ENCODE measurements at regions not wholly inside any gene's neighbourhood (a gene's known extent, or its start where the extent isn't known, plus 50 kb on each side); places are given as distances from the start of the nearest gene placed in this dataset.

DNA sequence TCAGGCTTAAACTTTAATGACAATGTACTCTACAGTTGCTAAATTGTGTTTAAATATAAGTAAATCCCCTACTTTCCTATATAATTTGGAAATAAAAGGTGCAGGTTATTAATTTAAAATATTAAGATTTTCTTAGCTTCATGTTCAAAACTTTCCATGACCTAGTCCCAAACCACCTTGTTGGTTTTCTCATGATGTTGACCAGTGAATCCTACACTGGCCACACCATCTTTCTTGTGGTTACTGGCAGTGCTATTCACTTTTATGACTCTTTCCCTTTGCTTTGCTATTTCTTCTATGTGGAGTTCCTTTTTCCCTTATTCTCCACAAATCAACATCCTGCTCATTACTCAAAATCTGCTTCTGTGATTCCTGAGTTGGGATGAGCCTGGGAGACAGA lies 138.6 kb upstream of the NDUFV2 start:
- no peak for DNase-seq (ENCODE audit: extremely low spot score)
- POLR2A ChIA-PET, result no interaction called here
- TF ChIP-seq TARDBP (IDR thresholded peaks at IDR 0.05), result no peak
- no peak for TF ChIP-seq SP1 (IDR thresholded peaks at IDR 0.05)
- no peak for TF ChIP-seq CTBP1 (IDR thresholded peaks at IDR 0.05; ENCODE audit: borderline replicate concordance)
- no peak for TF ChIP-seq L3MBTL2 (conservative IDR thresholded peaks at IDR 0.05)
- TF ChIP-seq LEF1 (IDR thresholded peaks at IDR 0.05; ENCODE audit: borderline replicate concordance), result no peak
- TF ChIP-seq NFRKB (IDR thresholded peaks at IDR 0.05), result no peak
- no peak for TF ChIP-seq BHLHE40 (IDR thresholded peaks at IDR 0.05; ENCODE audit: borderline replicate concordance)
- no peak for TF ChIP-seq FOXK2 (IDR thresholded peaks at IDR 0.05)
- TF ChIP-seq ARNT (IDR thresholded peaks at IDR 0.05), result no peak
- TF ChIP-seq SUZ12 (IDR thresholded peaks at IDR 0.05), result no peak
- TF ChIP-seq FOXM1 (IDR thresholded peaks at IDR 0.05; ENCODE audit: borderline replicate concordance), result no peak
- TF ChIP-seq, protein P1, sequence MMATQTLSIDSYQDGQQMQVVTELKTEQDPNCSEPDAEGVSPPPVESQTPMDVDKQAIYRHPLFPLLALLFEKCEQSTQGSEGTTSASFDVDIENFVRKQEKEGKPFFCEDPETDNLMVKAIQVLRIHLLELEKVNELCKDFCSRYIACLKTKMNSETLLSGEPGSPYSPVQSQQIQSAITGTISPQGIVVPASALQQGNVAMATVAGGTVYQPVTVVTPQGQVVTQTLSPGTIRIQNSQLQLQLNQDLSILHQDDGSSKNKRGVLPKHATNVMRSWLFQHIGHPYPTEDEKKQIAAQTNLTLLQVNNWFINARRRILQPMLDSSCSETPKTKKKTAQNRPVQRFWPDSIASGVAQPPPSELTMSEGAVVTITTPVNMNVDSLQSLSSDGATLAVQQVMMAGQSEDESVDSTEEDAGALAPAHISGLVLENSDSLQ (IDR thresholded peaks at IDR 0.05), result no peak
- TF ChIP-seq ZNF384 (IDR thresholded peaks at IDR 0.05), result no peak
- TF ChIP-seq HDGF (IDR thresholded peaks at IDR 0.05; ENCODE audit: borderline replicate concordance), result no peak
- no peak for TF ChIP-seq ELF4 (IDR thresholded peaks at IDR 0.05)
- no peak for TF ChIP-seq FOXA1 (IDR thresholded peaks at IDR 0.05)
- CTCF ChIA-PET, result no interaction called here

DNA sequence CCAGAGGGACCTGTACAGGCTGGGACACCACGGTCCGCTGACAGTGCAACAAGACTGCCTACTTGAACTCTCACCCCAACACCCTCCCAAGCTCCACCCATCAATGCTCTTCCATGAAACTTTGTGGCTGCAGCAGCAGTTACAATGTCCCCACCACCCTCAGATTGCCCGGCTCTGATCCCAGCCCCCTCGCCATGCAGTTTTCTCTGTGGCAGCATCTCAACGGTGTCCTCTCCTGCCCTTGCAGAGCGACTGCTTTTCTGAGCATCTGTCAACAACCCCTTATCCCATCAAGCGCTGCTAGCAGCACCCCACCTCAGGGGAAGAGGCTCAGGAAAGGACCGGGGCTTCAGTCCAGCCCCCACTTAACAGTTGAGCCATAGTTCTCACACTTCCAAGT lies 137.1 kb upstream of the NDUFV2 start:
- ChIA-PET POLR2A (no interaction called here), CTCF (no interaction called here)
- TF ChIP-seq ARNT (IDR thresholded peaks at IDR 0.05), result no peak
- TF ChIP-seq ELF4 (IDR thresholded peaks at IDR 0.05), result no peak
- no peak for TF ChIP-seq CTBP1 (IDR thresholded peaks at IDR 0.05; ENCODE audit: borderline replicate concordance)
- TF ChIP-seq, protein P1 (IDR thresholded peaks at IDR 0.05), result no peak
- TF ChIP-seq TARDBP (IDR thresholded peaks at IDR 0.05), result no peak
- TF ChIP-seq BHLHE40 (IDR thresholded peaks at IDR 0.05; ENCODE audit: borderline replicate concordance), result no peak
- no peak for TF ChIP-seq FOXM1 (IDR thresholded peaks at IDR 0.05; ENCODE audit: borderline replicate concordance)
- TF ChIP-seq ZNF384 (IDR thresholded peaks at IDR 0.05), result no peak
- TF ChIP-seq LEF1 (IDR thresholded peaks at IDR 0.05; ENCODE audit: borderline replicate concordance), result no peak
- DNase-seq (ENCODE audit: extremely low spot score), result no peak

DNA sequence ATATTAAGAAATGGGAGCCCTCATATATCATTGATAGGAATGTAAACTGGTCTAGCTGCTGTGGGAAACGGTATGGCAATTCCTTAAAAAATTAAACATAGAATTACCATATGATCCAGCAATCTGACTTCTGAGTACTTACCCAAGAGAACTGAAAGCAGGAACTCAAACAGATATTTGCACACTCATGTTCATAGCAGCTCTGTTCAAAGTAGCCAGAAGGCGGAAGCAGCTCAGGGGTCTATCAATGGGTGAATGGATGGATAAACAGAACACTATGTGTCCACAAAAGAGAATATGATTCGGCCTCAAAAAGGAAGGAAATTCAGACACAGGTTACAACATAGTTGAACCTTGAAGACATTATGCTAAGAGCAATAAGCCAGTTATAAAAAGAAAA lies 135.7 kb upstream of the NDUFV2 start:
- ChIA-PET POLR2A (no interaction called here), CTCF (no interaction called here)
- TF ChIP-seq L3MBTL2 (conservative IDR thresholded peaks at IDR 0.05), result no peak
- no peak for TF ChIP-seq SP1 (IDR thresholded peaks at IDR 0.05)
- no peak for TF ChIP-seq FOXM1 (IDR thresholded peaks at IDR 0.05; ENCODE audit: borderline replicate concordance)
- no peak for TF ChIP-seq ARNT (IDR thresholded peaks at IDR 0.05)
- TF ChIP-seq CTBP1 (IDR thresholded peaks at IDR 0.05; ENCODE audit: borderline replicate concordance), result no peak
- TF ChIP-seq SUZ12 (IDR thresholded peaks at IDR 0.05), result no peak
- TF ChIP-seq FOXK2 (IDR thresholded peaks at IDR 0.05), result no peak
- no peak for TF ChIP-seq ZNF384 (IDR thresholded peaks at IDR 0.05)
- TF ChIP-seq FOXA1 (IDR thresholded peaks at IDR 0.05), result no peak
- TF ChIP-seq LEF1 (IDR thresholded peaks at IDR 0.05; ENCODE audit: borderline replicate concordance), result no peak
- no peak for TF ChIP-seq BHLHE40 (IDR thresholded peaks at IDR 0.05; ENCODE audit: borderline replicate concordance)
- no peak for TF ChIP-seq TARDBP (IDR thresholded peaks at IDR 0.05)
- no peak for TF ChIP-seq ELF4 (IDR thresholded peaks at IDR 0.05)
- TF ChIP-seq NFRKB (IDR thresholded peaks at IDR 0.05), result no peak
- TF ChIP-seq HDGF (IDR thresholded peaks at IDR 0.05; ENCODE audit: borderline replicate concordance), result no peak
- TF ChIP-seq, protein P1 (IDR thresholded peaks at IDR 0.05), result no peak
- DNase-seq (ENCODE audit: extremely low spot score), result no peak

DNA sequence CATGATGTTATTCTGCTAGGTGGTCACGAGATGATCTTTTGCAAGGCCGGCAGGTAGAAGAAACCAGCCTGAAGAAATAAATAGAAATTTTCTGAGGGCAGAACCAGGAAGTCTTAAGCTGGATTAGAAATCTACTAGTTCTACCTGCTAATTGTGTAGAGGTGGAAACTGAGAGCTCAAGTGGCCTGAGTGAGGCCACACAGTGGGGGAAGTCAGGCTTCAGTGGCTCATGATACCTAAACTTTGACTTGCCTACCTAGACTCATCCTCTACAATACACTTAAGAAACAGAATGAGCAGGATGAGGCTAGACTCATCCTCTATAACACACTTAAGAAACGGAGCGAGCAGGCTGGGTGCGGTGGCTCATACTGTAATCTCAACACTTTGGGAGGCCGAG lies 134.9 kb upstream of the NDUFV2 start:
- no peak for DNase-seq (ENCODE audit: extremely low spot score)
- no peak for TF ChIP-seq NFRKB (IDR thresholded peaks at IDR 0.05)
- TF ChIP-seq, protein P1 (IDR thresholded peaks at IDR 0.05), result no peak
- no peak for TF ChIP-seq ARNT (IDR thresholded peaks at IDR 0.05)
- TF ChIP-seq L3MBTL2 (conservative IDR thresholded peaks at IDR 0.05), result no peak
- no peak for TF ChIP-seq LEF1 (IDR thresholded peaks at IDR 0.05; ENCODE audit: borderline replicate concordance)
- no peak for TF ChIP-seq ZNF384 (IDR thresholded peaks at IDR 0.05)
- TF ChIP-seq SUZ12 (IDR thresholded peaks at IDR 0.05), result no peak
- TF ChIP-seq SP1 (IDR thresholded peaks at IDR 0.05), result no peak
- no peak for TF ChIP-seq HDGF (IDR thresholded peaks at IDR 0.05; ENCODE audit: borderline replicate concordance)
- TF ChIP-seq TARDBP (IDR thresholded peaks at IDR 0.05), result no peak
- no peak for TF ChIP-seq BHLHE40 (IDR thresholded peaks at IDR 0.05; ENCODE audit: borderline replicate concordance)
- TF ChIP-seq CTBP1 (IDR thresholded peaks at IDR 0.05; ENCODE audit: borderline replicate concordance), result no peak
- TF ChIP-seq FOXK2 (IDR thresholded peaks at IDR 0.05), result no peak
- no peak for TF ChIP-seq FOXM1 (IDR thresholded peaks at IDR 0.05; ENCODE audit: borderline replicate concordance)
- TF ChIP-seq FOXA1 (IDR thresholded peaks at IDR 0.05), result no peak
- no peak for TF ChIP-seq ELF4 (IDR thresholded peaks at IDR 0.05)
- ChIA-PET CTCF (no interaction called here), POLR2A (no interaction called here)

DNA sequence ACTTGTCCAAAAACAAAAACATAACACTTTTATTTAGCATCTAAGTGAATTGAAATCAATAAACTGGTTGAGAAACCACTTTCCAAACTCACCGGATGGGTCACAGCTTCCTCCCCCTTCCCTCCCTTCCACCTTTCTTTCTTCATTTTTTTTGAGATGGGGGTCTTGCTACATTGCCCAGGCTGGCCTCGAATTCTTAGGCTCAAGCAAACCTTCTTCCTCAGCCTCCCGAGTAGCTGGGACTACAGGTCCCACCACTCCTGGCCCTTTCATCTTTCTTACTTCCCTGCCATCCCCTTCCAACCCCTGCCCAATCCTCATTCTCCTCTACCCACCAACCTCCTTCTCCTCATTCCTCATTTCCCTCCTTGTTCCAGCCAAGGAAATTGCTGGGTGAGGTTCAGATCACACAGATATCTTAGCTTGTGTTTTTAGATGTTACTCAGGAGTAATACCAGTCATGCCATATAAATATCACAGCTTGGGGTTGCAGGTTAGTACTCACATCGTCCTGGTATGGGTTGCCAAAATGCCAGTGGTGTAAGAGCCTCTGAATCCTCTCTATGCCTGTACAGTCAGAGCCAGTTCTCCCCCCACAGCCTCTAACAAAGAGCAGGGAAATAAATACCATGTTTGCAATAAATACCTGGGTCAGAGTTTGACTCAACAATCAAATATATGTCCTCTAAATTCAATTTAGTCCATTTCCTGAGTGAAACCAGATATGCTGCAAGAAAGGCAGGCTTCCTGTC lies 132.7 kb upstream of the NDUFV2 start:
- POLR2A ChIA-PET, result no interaction called here
- CTCF ChIA-PET, result interaction anchor here (0.6 to 0.8 kb wide), 2 partner anchors 14 to 165 kb away, joined by 3 to 4 read pairs; no protein-coding TSS in a partner anchor
- no peak for DNase-seq (ENCODE audit: extremely low spot score)
- TF ChIP-seq, protein P1 (IDR thresholded peaks at IDR 0.05), result no peak
- no peak for TF ChIP-seq FOXA1 (IDR thresholded peaks at IDR 0.05)
- TF ChIP-seq HDGF (IDR thresholded peaks at IDR 0.05; ENCODE audit: borderline replicate concordance), result no peak
- no peak for TF ChIP-seq CTBP1 (IDR thresholded peaks at IDR 0.05; ENCODE audit: borderline replicate concordance)
- TF ChIP-seq FOXM1 (IDR thresholded peaks at IDR 0.05; ENCODE audit: borderline replicate concordance), result no peak
- TF ChIP-seq SUZ12 (IDR thresholded peaks at IDR 0.05), result no peak
- no peak for TF ChIP-seq SP1 (IDR thresholded peaks at IDR 0.05)
- no peak for TF ChIP-seq BHLHE40 (IDR thresholded peaks at IDR 0.05; ENCODE audit: borderline replicate concordance)
- no peak for TF ChIP-seq LEF1 (IDR thresholded peaks at IDR 0.05; ENCODE audit: borderline replicate concordance)
- TF ChIP-seq NFRKB (IDR thresholded peaks at IDR 0.05), result no peak
- TF ChIP-seq ELF4 (IDR thresholded peaks at IDR 0.05), result no peak
- TF ChIP-seq ZNF384 (IDR thresholded peaks at IDR 0.05), result no peak
- no peak for TF ChIP-seq TARDBP (IDR thresholded peaks at IDR 0.05)
